PFSK-1 (cell line): ENCODE measurements at regions not wholly inside any gene's neighbourhood (a gene's known extent, or its start where the extent isn't known, plus 50 kb on each side); places are given as distances from the start of the nearest gene placed in this dataset.

ENCODE experiments used
- FOXP2 ChIP-seq: optimal IDR thresholded peaks from 2 replicates; pipeline ENCODE3; 2011; ENCODE audit warnings: borderline replicate concordance, control low read depth, inconsistent platforms; ENCODE audit not compliant: insufficient read depth; ENCODE audit errors: extremely low read length, extremely low read depth
- POLR2AphosphoS5 ChIP-seq: IDR thresholded peaks from 2 replicates; pipeline ENCODE4 v1.6.1; 2012; ENCODE audit warnings: low read depth, mild to moderate bottlenecking, control low read depth, low read length, moderate library complexity
- SIN3A ChIP-seq: IDR thresholded peaks from 2 replicates; pipeline ENCODE4 v1.6.1; 2012; ENCODE audit warnings: mild to moderate bottlenecking, low read length, moderate library complexity, borderline replicate concordance; ENCODE audit not compliant: insufficient read depth
- TAF1 ChIP-seq: IDR thresholded peaks from 2 replicates; pipeline ENCODE4 v1.6.1; 2012; ENCODE audit warnings: low read length, control low read depth, borderline replicate concordance; ENCODE audit not compliant: insufficient read depth
- TF ChIP-seq, protein P1 (sequence below), 2 experiments: IDR thresholded peaks; 2 replicates each; pipeline versions ENCODE4 v1.6.1 to v1.8.0; 2011 to 2012; ENCODE audit warnings: low read depth in 2 of 2, low read length in 2 of 2, control low read depth in 1 of 2, inconsistent platforms in 1 of 2, mild to moderate bottlenecking in 1 of 2, moderate library complexity in 1 of 2; ENCODE audit not compliant: insufficient read depth in 1 of 2

DNA sequence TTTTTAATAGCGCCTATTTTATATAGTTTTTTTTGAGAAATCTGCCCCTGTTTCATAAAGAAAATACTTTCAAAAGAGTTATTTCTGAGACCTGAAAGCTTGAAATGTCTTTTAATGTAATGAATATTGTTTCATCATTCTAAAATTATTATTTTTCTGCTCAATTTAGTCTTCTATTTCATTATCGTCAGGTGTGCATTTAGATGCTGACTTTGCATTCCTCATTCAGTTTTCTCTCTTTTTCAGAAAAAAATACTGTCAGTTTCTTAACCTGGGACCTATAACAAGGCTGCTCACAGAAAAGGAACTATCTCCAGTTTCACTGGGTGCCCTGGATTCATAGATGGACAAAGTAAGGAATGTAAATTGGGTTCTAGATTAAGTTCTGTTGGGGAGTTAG is 1631.7 kb downstream of the SUCLG1 start:
- TF ChIP-seq TAF1 = no peak
- TF ChIP-seq SIN3A = no peak
- no peak for TF ChIP-seq POLR2AphosphoS5
- TF ChIP-seq, protein P1, sequence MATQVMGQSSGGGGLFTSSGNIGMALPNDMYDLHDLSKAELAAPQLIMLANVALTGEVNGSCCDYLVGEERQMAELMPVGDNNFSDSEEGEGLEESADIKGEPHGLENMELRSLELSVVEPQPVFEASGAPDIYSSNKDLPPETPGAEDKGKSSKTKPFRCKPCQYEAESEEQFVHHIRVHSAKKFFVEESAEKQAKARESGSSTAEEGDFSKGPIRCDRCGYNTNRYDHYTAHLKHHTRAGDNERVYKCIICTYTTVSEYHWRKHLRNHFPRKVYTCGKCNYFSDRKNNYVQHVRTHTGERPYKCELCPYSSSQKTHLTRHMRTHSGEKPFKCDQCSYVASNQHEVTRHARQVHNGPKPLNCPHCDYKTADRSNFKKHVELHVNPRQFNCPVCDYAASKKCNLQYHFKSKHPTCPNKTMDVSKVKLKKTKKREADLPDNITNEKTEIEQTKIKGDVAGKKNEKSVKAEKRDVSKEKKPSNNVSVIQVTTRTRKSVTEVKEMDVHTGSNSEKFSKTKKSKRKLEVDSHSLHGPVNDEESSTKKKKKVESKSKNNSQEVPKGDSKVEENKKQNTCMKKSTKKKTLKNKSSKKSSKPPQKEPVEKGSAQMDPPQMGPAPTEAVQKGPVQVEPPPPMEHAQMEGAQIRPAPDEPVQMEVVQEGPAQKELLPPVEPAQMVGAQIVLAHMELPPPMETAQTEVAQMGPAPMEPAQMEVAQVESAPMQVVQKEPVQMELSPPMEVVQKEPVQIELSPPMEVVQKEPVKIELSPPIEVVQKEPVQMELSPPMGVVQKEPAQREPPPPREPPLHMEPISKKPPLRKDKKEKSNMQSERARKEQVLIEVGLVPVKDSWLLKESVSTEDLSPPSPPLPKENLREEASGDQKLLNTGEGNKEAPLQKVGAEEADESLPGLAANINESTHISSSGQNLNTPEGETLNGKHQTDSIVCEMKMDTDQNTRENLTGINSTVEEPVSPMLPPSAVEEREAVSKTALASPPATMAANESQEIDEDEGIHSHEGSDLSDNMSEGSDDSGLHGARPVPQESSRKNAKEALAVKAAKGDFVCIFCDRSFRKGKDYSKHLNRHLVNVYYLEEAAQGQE (IDR thresholded peaks at IDR 0.05; ENCODE audit: insufficient read depth in 1 of 2, low read depth in 2 of 2, low read length in 2 of 2) = no peak
- no peak for TF ChIP-seq FOXP2

DNA sequence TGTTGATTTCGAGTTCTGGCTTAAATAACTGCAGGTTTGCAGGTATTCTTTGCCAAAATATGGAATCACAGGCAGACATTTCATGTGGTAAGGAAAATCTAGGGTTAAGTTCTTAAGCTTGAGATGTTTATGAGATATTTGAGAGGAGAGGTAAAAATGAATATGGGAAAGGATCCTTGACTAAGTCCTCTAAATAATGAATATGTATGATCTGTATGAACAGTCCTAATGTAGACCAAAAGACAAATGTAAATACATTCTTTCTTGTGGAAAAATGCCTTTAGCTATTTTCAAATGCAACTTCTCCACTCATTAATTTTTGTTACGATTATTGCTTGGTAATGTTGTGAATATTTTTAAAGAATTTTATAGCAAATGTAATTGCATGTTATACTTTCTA is 1632.6 kb downstream of the SUCLG1 start:
- TF ChIP-seq TAF1 (no peak), FOXP2 (no peak), POLR2AphosphoS5 (no peak), SIN3A (no peak)
- TF ChIP-seq, protein P1 (IDR thresholded peaks at IDR 0.05; ENCODE audit: insufficient read depth in 1 of 2, low read depth in 2 of 2, low read length in 2 of 2) = no peak

DNA sequence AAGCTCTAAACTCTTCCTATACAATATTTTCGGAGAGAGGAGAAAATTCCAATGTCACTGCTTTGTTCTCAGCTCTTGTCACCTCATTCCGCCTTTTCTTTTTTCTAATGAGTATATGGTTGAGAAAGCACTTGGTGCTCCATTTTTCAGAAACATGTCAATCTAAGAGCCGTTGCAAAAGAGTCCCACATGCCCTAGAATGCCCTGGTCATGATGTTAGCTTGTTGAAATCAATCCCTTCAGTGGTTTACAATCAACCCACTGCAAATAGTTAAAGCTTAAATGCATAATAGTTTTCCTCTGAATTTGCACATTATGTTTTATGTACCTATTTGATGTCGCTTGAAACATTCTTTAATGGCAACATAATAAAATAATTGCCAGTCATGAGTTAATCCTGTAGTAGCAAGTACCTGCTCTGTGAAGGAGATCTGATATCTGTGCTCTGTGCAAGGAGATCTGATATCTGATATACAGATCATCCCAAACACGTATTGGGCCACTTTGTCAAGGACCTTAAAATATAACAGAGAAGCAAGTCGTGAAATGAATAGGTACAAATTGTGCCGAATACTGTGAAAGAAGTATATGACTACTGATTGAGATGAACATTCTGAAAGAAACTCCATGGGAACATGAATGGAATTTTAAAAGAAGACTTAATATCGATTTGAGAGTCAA is 1633.5 kb downstream of the SUCLG1 start:
- TF ChIP-seq FOXP2 = no peak
- TF ChIP-seq SIN3A = no peak
- TF ChIP-seq, protein P1 (IDR thresholded peaks at IDR 0.05; ENCODE audit: insufficient read depth in 1 of 2, low read depth in 2 of 2, low read length in 2 of 2) = no peak
- no peak for TF ChIP-seq TAF1
- TF ChIP-seq POLR2AphosphoS5 = no peak

DNA sequence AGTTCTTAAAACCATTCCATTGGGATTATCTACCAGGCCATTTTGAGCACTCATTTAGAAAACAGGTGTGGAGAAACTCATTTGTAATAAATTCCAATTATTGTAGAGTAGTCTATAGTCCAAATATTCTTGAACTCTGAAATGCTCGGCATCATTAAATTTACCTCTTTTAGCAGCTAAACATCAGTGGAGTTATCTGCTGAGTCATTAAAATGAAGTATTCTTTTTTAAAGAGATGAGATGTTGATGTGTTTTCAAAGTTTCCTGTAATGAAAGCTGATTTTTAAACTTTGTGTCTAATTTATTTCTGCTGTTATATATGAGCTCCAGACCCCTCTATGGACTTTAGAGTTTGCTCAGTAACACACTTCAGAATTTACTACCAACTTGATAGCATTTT is 1635.2 kb downstream of the SUCLG1 start:
- no peak for TF ChIP-seq SIN3A
- no peak for TF ChIP-seq TAF1
- no peak for TF ChIP-seq POLR2AphosphoS5
- TF ChIP-seq, protein P1 (IDR thresholded peaks at IDR 0.05; ENCODE audit: insufficient read depth in 1 of 2, low read depth in 2 of 2, low read length in 2 of 2) = no peak
- no peak for TF ChIP-seq FOXP2

DNA sequence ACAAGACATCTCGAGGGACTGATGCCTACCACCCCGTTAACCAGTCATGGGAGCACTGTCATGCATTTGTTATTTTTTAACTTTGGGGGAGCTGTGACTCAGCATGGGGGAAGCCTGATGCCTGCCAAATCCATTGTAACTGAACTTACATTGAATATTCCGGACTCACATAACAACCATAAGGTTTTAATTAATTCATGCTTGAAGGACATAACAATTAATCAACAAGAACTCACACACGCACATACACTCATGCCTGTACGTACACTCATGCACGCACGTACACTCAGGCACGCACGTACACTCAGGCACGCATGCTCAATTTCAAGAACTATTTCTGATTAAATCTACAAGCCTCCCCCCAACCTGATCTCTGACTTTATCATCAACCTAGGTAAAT is 1639.1 kb downstream of the SUCLG1 start:
- TF ChIP-seq FOXP2 (no peak), SIN3A (no peak), TAF1 (no peak), POLR2AphosphoS5 (no peak)
- TF ChIP-seq, protein P1 (IDR thresholded peaks at IDR 0.05; ENCODE audit: insufficient read depth in 1 of 2, low read depth in 2 of 2, low read length in 2 of 2) = no peak
